Adrenal gland (tissue), 5 donors: ENCODE measurements at regions not wholly inside any gene's neighbourhood (a gene's known extent, or its start where the extent isn't known, plus 50 kb on each side); places are given as distances from the start of the nearest gene placed in this dataset.

ENCODE experiments used
- CTCF ChIP-seq, 6 experiments: fragments of 450-650 bp in 4 of 6; fragments of 200-600 bp in 2 of 6; sonication (generic) in 1 of 6; IDR thresholded peaks; 1 replicate in 5 of 6; 2 replicates in 1 of 6; pipeline versions ENCODE4 v1.5.1 to v1.8.0; 2016 to 2021; ENCODE audit warnings: antibody characterized with exemption in 6 of 6, mild to moderate bottlenecking in 2 of 6, moderate library complexity in 1 of 6
- POLR2A ChIP-seq, 2 donors: fragments of 450-650 bp; IDR thresholded peaks; one replicate each; pipeline ENCODE4 v1.6.1; 2017; ENCODE audit warnings: antibody characterized with exemption in 2 of 2, mild to moderate bottlenecking in 2 of 2, moderate library complexity in 1 of 2
- donor health status: DM: no; HTN: no; CAD: no.

- TF ChIP-seq CTCF (IDR thresholded peaks at IDR 0.05) (no peak), POLR2A (IDR thresholded peaks at IDR 0.05) (no peak)
These were observed 372.4 kb upstream of the PROX1 start for GRCh38 chr1:213615226-213615916.
